ENCODE measurements at regions not wholly inside any gene's neighbourhood (a gene's known extent, or its start where the extent isn't known, plus 50 kb on each side); places are given as distances from the start of the nearest gene placed in this dataset.

- ChIA-PET CTCF (no interaction called here), POLR2A (ENCODE audit: unreplicated experiment) (no interaction called here)
- no peak for DNase-seq
- Histone ChIP-seq H3K9me3 (ENCODE audit: control insufficient read depth, insufficient read depth, low read length) (peaks cover 28% of the 10 kb centered on the region), H3K9ac (ENCODE audit: low read depth, low read length) (no peak overlapping the region), H3K14ac (replicated peaks; ENCODE audit: low read depth, low read length) (no peak overlapping the region), H4K20me1 (ENCODE audit: insufficient read depth, low read length) (no peaks in the 10 kb centered on the region), H2AK5ac (ENCODE audit: low read depth, low read length) (no peak overlapping the region), H2BK15ac (ENCODE audit: low read depth, low read length) (no peak overlapping the region), H4K5ac (ENCODE audit: low read depth, low read length) (no peak overlapping the region), H4K8ac (ENCODE audit: low read depth in 2 of 2, low read length in 2 of 2) (no peak overlapping the region), H2AK9ac (replicated peaks; ENCODE audit: low read depth, low read length, poor library complexity) (no peak overlapping the region), H3K4me1 (ENCODE audit: control insufficient read depth, insufficient read depth, low read length) (no peaks in the 10 kb centered on the region), H2BK20ac (ENCODE audit: low read depth, low read length) (no peak overlapping the region), H3K4ac (ENCODE audit: low read depth, low read length) (no peak overlapping the region), H3K4me2 (ENCODE audit: low read depth, low read length) (no peak overlapping the region), H3K56ac (ENCODE audit: extremely low read depth, insufficient read depth, low read length) (no peak overlapping the region), H3K27me3 (ENCODE audit: control insufficient read depth, insufficient read depth, low read length) (no peaks in the 10 kb centered on the region), H3K79me1 (ENCODE audit: low read depth in 1 of 2, low read length in 2 of 2) (no peaks in the 10 kb centered on the region), H3K23ac (ENCODE audit: low read depth, low read length) (no peak overlapping the region), H2BK120ac (ENCODE audit: low read depth, low read length) (no peak overlapping the region), H3K27ac (ENCODE audit: insufficient read depth, low read length) (no peak overlapping the region), H3K4me3 (ENCODE audit: insufficient read depth, low read depth, low read length) (no peak overlapping the region), H3K18ac (ENCODE audit: low read depth, low read length) (no peak overlapping the region), H3K36me3 (ENCODE audit: control insufficient read depth, insufficient read depth, low read length) (no peaks in the 10 kb centered on the region), H4K91ac (ENCODE audit: insufficient read depth, low read depth, low read length) (no peak overlapping the region), H2BK5ac (ENCODE audit: low read depth, low read length, poor library complexity, severe bottlenecking) (no peak overlapping the region), H2AFZ (replicated peaks; ENCODE audit: low read length, poor library complexity) (no peak overlapping the region), H3K9me1 (ENCODE audit: insufficient read depth, low read length) (no peaks in the 10 kb centered on the region)
- dilution Hi-C loops (cut with HindIII; ENCODE audit: low sequenced_read_pairs, unreplicated experiment): no loop called here
- TF ChIP-seq NFE2L2 (IDR thresholded peaks at IDR 0.05; ENCODE audit: low read depth, low read length) (no peak), RCOR1 (IDR thresholded peaks at IDR 0.05; ENCODE audit: insufficient replicate concordance, low read length) (no peak), USF2 (IDR thresholded peaks at IDR 0.05; ENCODE audit: low read depth, low read length) (no peak), MAZ (IDR thresholded peaks at IDR 0.05; ENCODE audit: borderline replicate concordance, low read depth, low read length) (no peak), MXI1 (IDR thresholded peaks at IDR 0.05; ENCODE audit: borderline replicate concordance, low read depth, low read length) (no peak), CHD1 (IDR thresholded peaks at IDR 0.05; ENCODE audit: low read depth, low read length) (no peak), POLR2A (IDR thresholded peaks at IDR 0.05; ENCODE audit: low read depth, low read length) (no peak), MAFK (IDR thresholded peaks at IDR 0.05; ENCODE audit: low read depth, low read length) (no peak), SMC3 (IDR thresholded peaks at IDR 0.05; ENCODE audit: low read depth, low read length) (no peak), BHLHE40 (IDR thresholded peaks at IDR 0.05; ENCODE audit: low read depth, low read length) (no peak), RAD21 (IDR thresholded peaks at IDR 0.05; ENCODE audit: low read length) (no peak), CEBPB (IDR thresholded peaks at IDR 0.05; ENCODE audit: low read depth, low read length) (no peak)
- TF ChIP-seq, protein P1, sequence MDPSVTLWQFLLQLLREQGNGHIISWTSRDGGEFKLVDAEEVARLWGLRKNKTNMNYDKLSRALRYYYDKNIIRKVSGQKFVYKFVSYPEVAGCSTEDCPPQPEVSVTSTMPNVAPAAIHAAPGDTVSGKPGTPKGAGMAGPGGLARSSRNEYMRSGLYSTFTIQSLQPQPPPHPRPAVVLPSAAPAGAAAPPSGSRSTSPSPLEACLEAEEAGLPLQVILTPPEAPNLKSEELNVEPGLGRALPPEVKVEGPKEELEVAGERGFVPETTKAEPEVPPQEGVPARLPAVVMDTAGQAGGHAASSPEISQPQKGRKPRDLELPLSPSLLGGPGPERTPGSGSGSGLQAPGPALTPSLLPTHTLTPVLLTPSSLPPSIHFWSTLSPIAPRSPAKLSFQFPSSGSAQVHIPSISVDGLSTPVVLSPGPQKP (IDR thresholded peaks at IDR 0.05; ENCODE audit: borderline replicate concordance, low read depth, low read length): no peak
- intact Hi-C loops (cut with micrococcal nuclease): no loop called here
- no TSS peak for BruUV-seq (replicated peaks)
- in situ Hi-C loops (cut with MboI; ENCODE audit: low sequenced_read_pairs): no loop called here
- WGBS, 2 experiments (ENCODE audit: extremely low coverage in 2 of 2, insufficient read length in 1 of 2): no CpG with 5 or more reads among the region's 8 CpGs
- no peak for ATAC-seq (ENCODE audit: low read depth)
These were observed 794.0 kb downstream of the TBC1D22A start for GRCh38 chr22:47556473-47556872.

Data from IMR-90 (cell line).